NCI-H460 (cell line): ENCODE measurements at regions not wholly inside any gene's neighbourhood (a gene's known extent, or its start where the extent isn't known, plus 50 kb on each side); places are given as distances from the start of the nearest gene placed in this dataset.

Experiments
- DNase-seq: peaks from one replicate; pipeline ENCODE4 v3.0.0-alpha.2; 2016; ENCODE audit warnings: low read depth; ENCODE audit errors: extremely low read depth

DNA sequence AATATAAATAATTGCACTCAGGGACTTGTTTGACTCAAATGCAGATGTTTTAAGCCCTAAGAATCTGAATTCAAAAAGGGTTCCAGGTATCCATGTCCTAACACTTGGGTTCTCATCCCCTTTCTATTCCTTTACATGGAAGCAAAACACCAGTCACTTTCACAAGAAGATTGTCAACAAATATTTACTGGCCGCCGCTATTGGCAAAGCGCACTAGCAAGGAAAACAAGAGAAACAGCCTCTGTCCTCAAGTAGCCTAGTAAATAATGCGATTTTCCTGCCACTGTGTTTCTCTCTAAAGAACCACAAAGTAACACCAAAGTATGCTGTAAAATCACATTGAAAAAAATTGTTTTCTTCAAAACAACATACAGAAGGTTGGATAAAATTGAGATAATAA lies 66.7 kb upstream of the EZH2 start:
- DNase-seq, result no peak

DNA sequence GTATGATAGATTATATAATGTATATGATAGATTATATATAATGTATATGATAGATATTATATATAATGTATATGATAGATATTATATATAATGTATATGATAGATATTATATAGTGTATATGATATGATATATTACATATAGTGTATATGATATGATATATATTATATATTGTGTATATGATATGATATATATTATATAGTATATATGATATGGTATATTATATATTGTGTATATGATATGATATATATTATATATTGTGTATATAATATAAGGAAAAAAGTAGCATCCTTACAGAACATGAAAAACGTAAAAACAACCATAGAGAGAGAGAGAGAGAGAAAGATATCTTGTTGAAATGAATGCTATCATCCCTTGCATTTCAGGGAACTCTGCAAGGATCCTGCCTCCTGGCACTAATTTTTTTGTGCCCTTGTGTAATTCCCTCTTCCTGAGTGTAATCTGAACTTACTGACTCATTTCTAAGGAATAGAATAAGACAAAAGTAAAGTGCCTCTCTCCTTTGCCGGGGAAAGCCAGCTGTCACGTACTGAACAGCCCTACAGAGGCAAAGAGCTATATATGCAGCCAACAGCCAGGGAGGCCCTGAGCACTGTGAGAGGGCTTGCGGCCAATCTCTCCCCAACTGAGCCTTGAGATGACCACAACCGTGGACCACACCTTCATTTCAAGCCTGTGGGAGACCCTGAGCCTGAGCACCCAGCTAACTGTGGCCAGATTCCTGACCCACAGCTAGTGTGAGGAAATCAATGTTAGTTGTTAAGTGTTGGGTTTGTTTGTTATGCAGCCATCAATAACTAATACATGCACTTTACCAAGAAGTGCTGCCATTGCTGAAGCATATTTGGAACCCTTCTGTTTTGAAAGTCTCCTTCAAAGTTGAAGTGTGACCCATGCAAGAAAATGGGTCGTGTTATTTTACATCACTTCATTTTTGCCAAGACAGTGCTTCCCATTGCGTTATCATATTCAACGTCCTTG lies 61.1 kb upstream of the EZH2 start:
- DNase-seq, result no peak

DNA sequence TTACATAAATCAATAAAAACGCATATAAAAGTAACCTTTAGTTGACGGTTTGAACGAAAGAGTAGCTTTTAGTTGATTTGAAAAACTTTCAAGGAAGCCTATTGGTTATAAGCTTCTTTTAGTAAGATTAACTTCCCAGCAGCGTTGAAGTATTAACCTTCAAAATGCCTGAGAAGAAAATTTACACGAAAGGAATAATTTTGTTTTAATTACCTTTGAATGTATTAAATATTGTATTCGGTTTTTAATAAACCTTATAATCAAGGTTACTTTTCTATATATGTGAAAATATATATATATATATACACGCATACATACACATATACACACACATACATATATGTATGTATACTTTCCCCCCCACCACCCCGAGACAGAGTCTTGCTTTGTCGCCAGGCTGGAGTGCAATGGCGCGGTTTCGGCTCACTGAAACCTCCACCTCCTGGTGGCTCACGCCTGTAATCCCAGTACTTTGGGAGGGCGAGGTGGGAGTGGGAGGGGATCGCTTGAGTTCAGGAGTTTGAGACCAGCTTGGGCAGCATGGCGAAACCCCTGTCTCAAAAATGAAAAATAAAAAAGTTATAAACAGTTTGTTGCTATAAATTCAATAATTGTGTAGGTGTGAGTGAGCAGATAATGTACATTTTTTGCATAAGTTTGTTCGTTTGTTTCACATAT lies 57.6 kb upstream of the EZH2 start:
- DNase-seq, result peak; percentile 78

GRCh38 chr7:148940702-148941597 lies 56.9 kb upstream of the EZH2 start:
- peak; percentile 79 for DNase-seq

DNA sequence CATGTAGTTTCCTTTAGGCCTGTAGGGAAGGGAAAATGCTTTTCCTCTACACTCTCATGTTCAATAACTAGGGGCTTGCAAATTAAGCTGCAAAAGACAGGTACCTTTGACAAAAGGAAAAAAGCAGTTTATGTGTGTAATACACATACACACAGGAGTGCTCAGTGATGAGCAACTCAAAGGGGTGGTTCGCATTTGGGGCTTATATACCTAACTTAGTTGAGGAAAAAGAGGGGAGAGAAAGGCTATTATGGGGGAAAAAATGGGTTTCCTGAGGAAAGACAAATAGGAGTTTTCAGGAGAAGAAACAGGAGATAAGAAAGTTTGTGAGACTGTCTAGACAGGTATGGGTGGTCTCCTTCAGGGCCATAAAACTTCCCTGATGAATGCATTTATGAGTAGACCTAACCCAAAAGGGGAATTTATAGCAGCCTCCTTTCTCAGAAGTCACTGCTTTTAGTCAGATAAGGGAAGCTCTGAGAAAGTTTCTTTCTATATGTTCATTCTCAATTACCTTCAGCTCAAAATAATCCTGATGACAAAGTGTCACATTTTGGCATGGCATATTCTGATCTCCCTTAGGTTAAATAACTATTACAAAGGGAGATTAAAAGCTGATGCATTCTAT lies 55.2 kb upstream of the EZH2 start:
- DNase-seq, result no peak

- DNase-seq, result no peak
Observed at GRCh38 chr7:148935451-148935850, 51.4 kb upstream of the EZH2 start.
